Lower leg skin (tissue), 3 donors: ENCODE measurements at regions not wholly inside any gene's neighbourhood (a gene's known extent, or its start where the extent isn't known, plus 50 kb on each side); places are given as distances from the start of the nearest gene placed in this dataset.

ENCODE experiments used
- CTCF ChIP-seq, 3 donors: fragments of 450-650 bp; IDR thresholded peaks; one replicate each; pipeline ENCODE4 v1.5.1; 2016; ENCODE audit warnings: antibody characterized with exemption in 3 of 3, mild to moderate bottlenecking in 3 of 3, moderate library complexity in 2 of 3
- POLR2A ChIP-seq, 2 donors: fragments of 450-650 bp; IDR thresholded peaks; one replicate each; pipeline ENCODE4 v1.6.1; 2016 to 2017; ENCODE audit warnings: antibody characterized with exemption in 2 of 2, mild to moderate bottlenecking in 1 of 2, moderate library complexity in 1 of 2

DNA sequence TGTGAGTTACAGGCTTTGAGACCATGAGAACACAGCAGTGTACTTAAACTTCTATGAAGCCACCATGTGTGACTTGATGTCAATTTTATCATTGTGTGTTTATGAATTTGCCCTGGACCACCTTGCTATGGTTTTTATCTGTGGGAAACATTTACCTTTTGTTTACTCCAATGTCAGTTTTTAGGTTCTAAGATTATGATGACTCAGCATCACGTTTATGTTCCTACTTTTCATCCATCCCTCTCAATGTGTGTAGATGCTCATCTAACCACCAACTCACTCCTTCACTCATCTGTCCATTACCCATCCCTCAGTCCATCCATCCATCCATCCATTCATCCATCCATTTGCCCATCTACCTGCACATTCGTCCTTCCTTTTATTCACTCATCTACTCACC is 338.8 kb downstream of the MIAT start:
- TF ChIP-seq CTCF (IDR thresholded peaks at IDR 0.05) (no peak), POLR2A (IDR thresholded peaks at IDR 0.05) (no peak)
